HG02759 (cell line): ENCODE measurements at regions not wholly inside any gene's neighbourhood (a gene's known extent, or its start where the extent isn't known, plus 50 kb on each side); places are given as distances from the start of the nearest gene placed in this dataset.
"Not testable (repeated sequence)": the region's sequence is repeated elsewhere in the genome, so short reads cannot be mapped to it uniquely, and the experiment has no call there.

ENCODE experiments used
- ATAC-seq: cut with Tn5 transposase; IDR thresholded peaks from one replicate; pipeline ENCODE4 v1.9.1; 2021; ENCODE audit warnings: mild to moderate bottlenecking, moderate library complexity; ENCODE audit not compliant: unreplicated experiment

- ATAC-seq = no peak
Observed at GRCh38 chr6:65997539-65997938, 290.5 kb upstream of the EYS start.

- ATAC-seq = no peak
Observed at GRCh38 chr6:65996096-65996495, 289.1 kb upstream of the EYS start.

- no peak for ATAC-seq
Observed at GRCh38 chr6:65989676-65990075, 282.6 kb upstream of the EYS start.

GRCh38 chr6:65988006-65988405 lies 281.0 kb upstream of the EYS start:
- no peak for ATAC-seq

GRCh38 chr6:65984089-65984488 lies 277.1 kb upstream of the EYS start:
- ATAC-seq = no peak

- ATAC-seq = no peak
Observed at GRCh38 chr6:65979120-65979519, 272.1 kb upstream of the EYS start.

- not testable (repeated sequence) for ATAC-seq
Observed at GRCh38 chr6:65971252-65971651, 264.2 kb upstream of the EYS start.

- no peak for ATAC-seq
Observed at GRCh38 chr6:65964261-65964660, 257.2 kb upstream of the EYS start.

GRCh38 chr6:65955034-65955433 lies 248.0 kb upstream of the EYS start:
- no peak for ATAC-seq

GRCh38 chr6:65948062-65948461 lies 241.0 kb upstream of the EYS start:
- no peak for ATAC-seq

- ATAC-seq = no peak
Observed at GRCh38 chr6:65943548-65943947, 236.5 kb upstream of the EYS start.

- ATAC-seq = no peak
Observed at GRCh38 chr6:65943051-65943450, 236.0 kb upstream of the EYS start.

GRCh38 chr6:65938000-65938399 lies 231.0 kb upstream of the EYS start:
- no peak for ATAC-seq

GRCh38 chr6:65935412-65935811 lies 228.4 kb upstream of the EYS start:
- ATAC-seq = no peak

GRCh38 chr6:65933390-65933789 lies 226.4 kb upstream of the EYS start:
- ATAC-seq = no peak

GRCh38 chr6:65927141-65927540 lies 220.1 kb upstream of the EYS start:
- ATAC-seq = no peak

GRCh38 chr6:65924411-65924810 lies 217.4 kb upstream of the EYS start:
- ATAC-seq = no peak

GRCh38 chr6:65922049-65922448 lies 215.0 kb upstream of the EYS start:
- ATAC-seq = no peak

GRCh38 chr6:65908065-65908464 lies 201.0 kb upstream of the EYS start:
- no peak for ATAC-seq

GRCh38 chr6:65903992-65904391 lies 197.0 kb upstream of the EYS start:
- ATAC-seq = no peak

- ATAC-seq = no peak
Observed at GRCh38 chr6:65900928-65901327, 193.9 kb upstream of the EYS start.

GRCh38 chr6:65896140-65896539 lies 189.1 kb upstream of the EYS start:
- no peak for ATAC-seq

GRCh38 chr6:65876668-65877067 lies 169.6 kb upstream of the EYS start:
- no peak for ATAC-seq

- no peak for ATAC-seq
Observed at GRCh38 chr6:65852369-65852852, 145.4 kb upstream of the EYS start.
